ENCODE measurements at regions not wholly inside any gene's neighbourhood (a gene's known extent, or its start where the extent isn't known, plus 50 kb on each side); places are given as distances from the start of the nearest gene placed in this dataset.
"Not testable (repeated sequence)": the region's sequence is repeated elsewhere in the genome, so short reads cannot be mapped to it uniquely, and the experiment has no call there.

DNA sequence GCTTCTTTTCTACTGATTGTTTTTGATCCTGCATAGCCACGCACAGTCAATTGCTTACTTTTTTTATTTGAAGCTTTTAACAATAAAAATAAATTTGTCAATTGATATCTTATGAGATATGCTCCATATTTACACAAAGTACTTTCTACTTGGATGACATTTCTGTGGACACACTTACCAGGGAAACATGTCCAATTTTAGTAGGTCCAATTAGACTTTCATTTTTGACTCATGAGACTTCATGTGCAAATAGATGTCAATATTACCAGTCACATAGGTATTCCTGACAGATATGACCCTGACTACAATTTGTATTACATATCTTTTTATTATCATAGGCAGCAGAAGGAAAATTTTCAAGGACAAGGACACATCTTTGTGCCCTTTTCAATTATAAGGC is 219.9 kb upstream of the ANKRD50 start:
- no peak for DNase-seq
- intact Hi-C loops (cut with DNase I): no loop called here

DNA sequence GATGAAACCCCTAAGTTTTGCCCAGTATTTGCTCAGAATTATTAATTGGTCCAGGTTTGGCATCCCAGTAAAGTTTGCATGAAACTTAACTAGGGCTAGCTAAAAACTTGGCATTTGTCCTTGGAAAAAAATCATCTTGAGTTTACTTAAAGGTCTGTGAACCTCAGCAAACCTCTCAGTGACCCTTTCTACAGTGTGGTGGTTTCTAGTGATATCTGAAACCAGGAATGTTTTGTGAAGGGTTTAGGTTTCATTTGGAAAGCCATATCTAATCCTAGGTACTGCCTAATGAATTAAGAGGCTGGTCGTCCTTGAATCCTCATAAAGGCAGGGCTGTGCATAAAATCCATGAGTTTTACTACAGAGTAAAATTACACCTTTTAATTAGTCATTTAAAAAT is 218.5 kb upstream of the ANKRD50 start:
- intact Hi-C loops (cut with DNase I): no loop called here
- DNase-seq (no peak), ATAC-seq (ENCODE audit: poor library complexity) (no peak)

More for the DNA sequence above, 219.9 kb upstream of the ANKRD50 start:
- no peak for ATAC-seq (ENCODE audit: poor library complexity)

GRCh38 chr4:124922748-124923147 is 210.2 kb upstream of the ANKRD50 start:
- intact Hi-C loops (cut with DNase I); DNase-seq; ATAC-seq (ENCODE audit: poor library complexity): not testable (repeated sequence)

- DNase-seq (no peak), ATAC-seq (ENCODE audit: poor library complexity) (no peak)
- intact Hi-C loops (cut with DNase I): no loop called here
Measured at GRCh38 chr4:124918559-124919122, 206.1 kb upstream of the ANKRD50 start.

DNA sequence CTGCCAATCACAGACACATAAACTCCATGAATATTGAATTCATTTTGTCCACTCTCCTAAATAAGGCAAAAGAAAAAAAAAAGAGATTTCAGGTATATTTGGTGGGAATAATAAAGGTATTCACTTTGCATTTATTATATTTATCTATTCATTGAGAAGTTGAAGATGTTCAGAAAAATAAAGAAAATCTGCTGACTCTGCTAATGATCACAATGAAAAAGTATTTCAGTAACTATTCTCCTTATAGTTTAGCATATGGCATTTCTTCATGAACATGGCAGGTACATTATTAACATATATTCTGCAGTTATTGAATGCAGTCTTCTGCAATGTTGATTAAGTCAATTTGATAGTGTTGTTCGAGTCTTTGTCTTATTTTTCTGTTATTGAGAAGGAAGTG is 202.5 kb upstream of the ANKRD50 start:
- intact Hi-C loops (cut with DNase I): no loop called here
- ATAC-seq (ENCODE audit: poor library complexity) (no peak), DNase-seq (no peak)

DNA sequence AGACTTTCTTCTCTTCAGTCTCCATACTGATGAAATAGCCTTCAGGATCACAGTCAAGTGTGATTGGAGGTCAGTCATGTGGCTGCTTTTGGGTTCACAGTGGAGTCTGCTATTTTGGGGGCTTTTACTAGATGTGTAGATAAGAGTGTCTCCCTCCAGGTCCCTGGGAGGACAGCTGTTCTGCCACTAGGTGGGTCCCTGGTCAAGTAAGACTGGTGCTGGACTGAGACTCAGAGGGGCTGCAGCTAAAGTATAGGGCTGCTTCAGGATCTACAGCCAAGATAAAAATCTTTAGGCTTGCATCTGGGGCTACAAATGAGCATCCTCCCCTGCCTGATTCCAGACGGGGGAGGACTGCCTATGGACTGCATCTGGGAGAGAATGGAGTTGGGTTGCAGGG is 200.7 kb upstream of the ANKRD50 start:
- intact Hi-C loops (cut with DNase I): no loop called here
- ATAC-seq (ENCODE audit: poor library complexity): no peak
- no peak for DNase-seq

DNA sequence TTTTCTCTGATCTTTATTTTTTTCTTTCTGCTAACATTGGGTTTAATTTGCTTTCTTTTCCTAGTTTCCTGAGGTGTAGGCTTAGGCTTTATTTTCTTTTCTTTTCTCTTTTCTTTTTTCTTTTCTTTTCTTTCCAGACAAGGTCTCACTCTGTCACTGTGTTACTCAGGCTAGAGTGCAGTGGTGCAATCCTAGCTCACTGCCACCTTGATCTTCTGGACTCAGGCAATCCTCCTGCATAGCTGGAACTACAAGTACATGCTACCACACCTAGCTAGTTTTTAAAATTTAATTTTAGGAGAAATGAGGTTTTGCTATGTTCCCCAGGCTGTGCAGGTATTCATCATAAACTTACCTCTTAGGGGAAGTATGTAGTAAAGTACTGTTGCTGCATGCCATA is 197.8 kb upstream of the ANKRD50 start:
- DNase-seq (no peak), ATAC-seq (ENCODE audit: poor library complexity) (no peak)
- intact Hi-C loops (cut with DNase I): no loop called here

- ATAC-seq (ENCODE audit: poor library complexity) (no peak), DNase-seq (no peak)
- intact Hi-C loops (cut with DNase I): no loop called here
Measured at GRCh38 chr4:124907881-124908280, 195.3 kb upstream of the ANKRD50 start.

DNA sequence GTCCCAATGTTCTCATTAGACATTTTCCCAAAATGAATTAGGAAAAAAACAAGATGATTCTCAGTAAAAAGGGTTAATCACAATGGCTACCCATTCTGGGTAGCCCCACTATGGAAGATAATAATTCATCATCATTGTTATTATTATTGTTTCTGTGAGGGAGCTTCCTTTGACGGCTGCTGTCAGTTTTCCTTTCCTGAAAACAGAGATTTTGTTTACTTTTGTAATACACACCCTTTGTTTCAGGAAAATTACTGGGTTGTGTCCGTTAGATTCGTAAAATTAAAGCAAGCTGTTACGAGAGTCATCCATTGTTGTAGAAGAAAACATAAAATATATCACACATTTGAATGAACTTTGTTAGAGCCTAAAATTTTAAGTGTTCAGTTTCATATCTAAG is 192.9 kb upstream of the ANKRD50 start:
- intact Hi-C loops (cut with DNase I): no loop called here
- ATAC-seq (ENCODE audit: poor library complexity): no peak
- DNase-seq: no peak

DNA sequence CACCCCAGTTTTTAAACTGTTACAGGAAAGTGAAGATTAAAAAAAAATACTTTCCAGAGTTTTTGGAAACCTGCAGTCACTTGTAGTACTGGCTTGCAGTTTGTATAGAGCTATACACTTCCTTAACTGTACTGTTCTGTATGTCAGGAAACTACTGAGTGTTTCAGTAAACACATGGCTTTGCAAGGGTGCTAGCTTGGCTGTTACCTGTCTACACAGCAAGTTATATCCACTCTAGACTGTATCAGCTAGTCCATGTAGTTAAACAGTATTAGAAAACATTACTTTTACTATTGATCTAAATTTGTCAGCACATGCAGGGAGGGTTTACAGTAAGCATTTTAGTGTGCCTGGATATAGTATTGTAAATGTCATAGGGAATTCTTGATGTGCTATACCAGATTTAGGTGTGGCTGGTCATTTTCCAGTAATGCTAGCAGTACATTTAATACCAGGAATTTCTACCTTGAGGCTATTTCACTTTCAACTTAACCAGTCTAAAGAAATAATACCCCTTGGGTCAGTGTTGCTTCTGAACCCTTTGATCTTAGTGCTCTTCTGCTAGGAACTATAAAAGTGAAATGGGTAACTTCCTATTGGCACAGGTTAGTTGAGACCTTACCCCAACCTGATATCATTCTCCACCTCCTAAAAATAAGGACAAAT is 192.3 kb upstream of the ANKRD50 start:
- intact Hi-C loops (cut with DNase I): no loop called here
- no peak for ATAC-seq (ENCODE audit: poor library complexity)

DNA sequence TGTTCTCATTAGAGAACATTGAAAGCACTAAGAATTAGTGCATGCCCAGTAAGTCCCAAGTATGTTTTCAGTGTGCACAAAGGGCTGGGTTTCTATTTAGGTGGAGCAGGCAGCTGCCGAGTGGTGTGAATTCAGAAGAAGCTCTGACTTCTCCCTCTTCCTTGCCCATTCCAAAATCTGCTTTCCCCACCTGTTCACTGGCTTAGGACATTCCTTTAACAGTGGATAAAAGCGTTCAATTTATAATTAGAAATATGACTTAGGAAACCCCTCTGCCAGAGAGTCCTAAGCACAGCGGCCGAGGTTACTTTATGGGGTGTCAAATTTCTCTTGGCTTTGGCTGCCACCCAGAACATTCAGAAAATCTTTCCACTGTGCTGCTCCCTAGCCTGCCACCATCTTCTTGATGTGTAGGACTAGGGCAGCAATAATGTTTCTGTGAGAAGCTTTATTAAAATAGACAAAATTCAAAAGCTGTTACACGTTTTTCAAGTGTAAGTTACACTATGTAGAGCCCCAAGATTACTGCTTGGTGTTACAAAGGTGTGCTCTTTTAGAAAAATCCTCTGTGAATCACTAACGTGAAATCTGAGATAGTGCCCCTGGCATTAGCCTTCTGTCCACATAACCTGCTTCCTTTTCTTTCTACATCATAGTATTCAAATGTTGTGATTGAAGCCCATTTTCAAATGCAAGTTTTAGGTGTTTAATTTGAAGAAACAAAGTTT is 191.6 kb upstream of the ANKRD50 start:
- ATAC-seq (ENCODE audit: poor library complexity) (peak; percentile 98), DNase-seq (no peak)
- intact Hi-C loops (cut with DNase I): no loop called here

More for the DNA sequence above, 192.3 kb upstream of the ANKRD50 start:
- DNase-seq: no peak

DNA sequence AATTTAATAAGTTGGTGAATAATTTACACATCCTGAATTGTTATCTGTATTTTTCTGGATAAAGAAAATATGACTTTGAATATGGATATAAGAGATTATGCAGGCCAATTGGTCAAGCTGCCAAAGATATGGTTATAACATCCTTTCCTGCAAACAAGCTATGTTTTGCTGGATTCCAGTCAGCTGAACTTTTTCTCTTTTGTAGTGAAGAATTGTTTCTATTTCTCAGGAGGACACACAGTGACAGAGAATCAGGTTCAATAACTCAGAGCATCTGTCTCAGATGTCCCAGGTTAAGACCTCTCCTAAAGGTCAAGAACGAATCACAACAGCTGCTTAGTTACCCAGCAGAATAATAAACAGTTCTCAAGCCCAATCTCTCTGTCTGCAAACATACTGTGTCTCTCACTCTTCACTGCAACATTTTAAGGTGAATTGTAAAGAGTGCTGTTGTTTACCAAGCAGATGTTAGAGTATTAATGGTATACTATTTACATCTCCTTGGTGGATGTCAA is 189.5 kb upstream of the ANKRD50 start:
- ATAC-seq (ENCODE audit: poor library complexity): no peak
- intact Hi-C loops (cut with DNase I): no loop called here

GRCh38 chr4:124899997-124900396 is 187.5 kb upstream of the ANKRD50 start:
- intact Hi-C loops (cut with DNase I): no loop called here
- ATAC-seq (ENCODE audit: poor library complexity) (no peak), DNase-seq (no peak)

More for the DNA sequence above, 189.5 kb upstream of the ANKRD50 start:
- DNase-seq: no peak

- intact Hi-C loops (cut with DNase I): no loop called here
- no peak for ATAC-seq (ENCODE audit: poor library complexity)
- DNase-seq: no peak
Measured at GRCh38 chr4:124890522-124890921, 178.0 kb upstream of the ANKRD50 start.

- ATAC-seq (ENCODE audit: poor library complexity) (no peak), DNase-seq (no peak)
- intact Hi-C loops (cut with DNase I): no loop called here
Measured at GRCh38 chr4:124887739-124888138, 175.2 kb upstream of the ANKRD50 start.

DNA sequence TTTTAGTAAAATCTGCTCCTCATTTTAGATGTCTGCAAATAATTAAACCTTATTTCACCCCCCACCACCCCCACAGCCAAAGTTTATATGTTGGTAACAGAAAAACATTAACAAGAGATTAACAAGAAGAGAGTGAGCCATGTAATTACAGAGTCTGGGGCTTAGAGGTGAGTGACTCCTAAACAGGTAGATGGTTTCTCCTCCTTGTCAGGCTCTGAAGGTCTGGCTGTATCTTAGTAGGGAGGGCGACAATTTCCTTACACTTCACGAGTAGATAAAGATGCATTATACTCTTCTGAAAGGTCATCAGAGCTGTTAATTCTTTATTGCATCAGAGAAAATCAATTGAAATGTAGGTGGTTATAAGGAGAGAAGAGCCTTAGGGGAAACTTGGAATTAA is 171.8 kb upstream of the ANKRD50 start:
- ATAC-seq (ENCODE audit: poor library complexity) (no peak), DNase-seq (no peak)
- intact Hi-C loops (cut with DNase I): no loop called here

DNA sequence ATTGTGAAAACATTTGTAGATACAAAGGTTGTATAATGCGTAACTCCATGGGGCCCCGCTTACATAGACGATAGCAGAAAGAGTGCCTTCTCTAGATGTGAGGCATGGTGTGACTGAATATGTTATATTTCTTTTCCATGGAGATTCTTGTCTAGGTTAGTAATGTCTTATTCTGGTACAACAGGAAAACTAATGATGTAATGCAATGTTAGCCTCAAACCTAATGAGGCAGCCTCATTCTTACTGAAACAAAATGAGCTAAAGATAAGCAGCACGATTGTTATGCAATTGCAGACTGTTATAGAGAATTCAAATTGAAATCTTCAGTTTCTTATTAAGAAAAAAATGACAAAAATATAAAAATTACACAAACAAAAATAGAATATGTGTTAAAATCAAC is 171.1 kb upstream of the ANKRD50 start:
- intact Hi-C loops (cut with DNase I): no loop called here
- no peak for DNase-seq
- ATAC-seq (ENCODE audit: poor library complexity): no peak

- no peak for ATAC-seq (ENCODE audit: poor library complexity)
- intact Hi-C loops (cut with DNase I): no loop called here
Measured at GRCh38 chr4:124879195-124879594, 166.7 kb upstream of the ANKRD50 start.

DNA sequence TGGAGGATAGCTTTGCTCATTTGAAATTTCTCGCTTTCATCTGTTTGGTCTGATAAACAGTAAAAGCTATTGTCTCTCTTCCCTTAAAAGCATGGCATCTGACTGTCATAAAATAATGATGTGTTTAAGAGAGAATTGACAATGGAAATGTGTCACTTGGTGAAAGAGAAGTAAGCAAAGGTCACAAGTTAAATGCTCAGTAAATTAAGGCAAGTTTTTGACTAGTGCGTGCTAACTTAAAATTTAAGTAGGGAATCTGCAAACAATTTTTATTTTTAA is 161.6 kb upstream of the ANKRD50 start:
- intact Hi-C loops (cut with DNase I): no loop called here
- ATAC-seq (ENCODE audit: poor library complexity) (no peak), DNase-seq (no peak)

More at GRCh38 chr4:124879195-124879594, 166.7 kb upstream of the ANKRD50 start:
- DNase-seq: no peak

Measured in Right ventricle myocardium superior (tissue), 1 donor.